SK-N-SH treated with all-trans-retinoic acid at 6 μM for 48 hours (cell line): ENCODE measurements at regions not wholly inside any gene's neighbourhood (a gene's known extent, or its start where the extent isn't known, plus 50 kb on each side); places are given as distances from the start of the nearest gene placed in this dataset.

Experiments used
- ARNTL ChIP-seq: fragments of 450-650 bp; formaldehyde crosslinking; IDR thresholded peaks from 2 replicates; pipeline ENCODE4 v1.5.0; 2020; ENCODE audit warnings: low read depth, mild to moderate bottlenecking, moderate library complexity, borderline replicate concordance
- GLIS3 ChIP-seq: fragments of 250-450 bp; sonication (Bioruptor Pico); IDR thresholded peaks from 2 replicates; pipeline ENCODE4 v1.5.0; 2020; ENCODE audit warnings: mild to moderate bottlenecking, moderate library complexity
- TOX ChIP-seq: fragments of 250-450 bp; sonication (Bioruptor Pico); IDR thresholded peaks from 2 replicates; pipeline ENCODE4 v1.8.0; 2021; ENCODE audit warnings: mild to moderate bottlenecking, moderate library complexity, borderline replicate concordance
- TF ChIP-seq, protein P1 (sequence below): fragments of 250-450 bp; sonication (Bioruptor Pico); IDR thresholded peaks from 2 replicates; pipeline ENCODE4 v1.5.1; 2020; ENCODE audit warnings: low read depth, mild to moderate bottlenecking, moderate library complexity

DNA sequence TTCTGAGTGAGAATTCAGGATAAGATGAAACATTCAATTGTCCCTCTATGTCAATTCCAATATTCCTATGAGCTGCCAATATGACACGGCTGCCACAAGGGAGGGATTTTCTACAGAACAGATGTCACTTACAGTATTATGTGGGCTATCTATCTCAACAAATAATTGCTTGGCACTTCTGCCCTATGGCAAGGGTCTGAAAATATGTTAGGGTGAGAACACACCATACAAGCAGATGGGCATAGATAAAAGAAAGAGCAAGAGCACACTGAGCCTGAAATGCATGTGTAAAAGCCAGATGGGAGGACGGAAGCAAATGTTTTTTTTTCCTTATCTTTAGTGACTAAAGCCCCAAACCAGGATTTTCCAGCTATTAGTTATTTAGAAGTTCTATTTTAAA is 70.1 kb upstream of the TFEC start:
- TF ChIP-seq TOX (CRISPR knock-in tag) (no peak), ARNTL (CRISPR knock-in tag) (no peak), GLIS3 (CRISPR knock-in tag) (no peak)
- TF ChIP-seq, protein P1, sequence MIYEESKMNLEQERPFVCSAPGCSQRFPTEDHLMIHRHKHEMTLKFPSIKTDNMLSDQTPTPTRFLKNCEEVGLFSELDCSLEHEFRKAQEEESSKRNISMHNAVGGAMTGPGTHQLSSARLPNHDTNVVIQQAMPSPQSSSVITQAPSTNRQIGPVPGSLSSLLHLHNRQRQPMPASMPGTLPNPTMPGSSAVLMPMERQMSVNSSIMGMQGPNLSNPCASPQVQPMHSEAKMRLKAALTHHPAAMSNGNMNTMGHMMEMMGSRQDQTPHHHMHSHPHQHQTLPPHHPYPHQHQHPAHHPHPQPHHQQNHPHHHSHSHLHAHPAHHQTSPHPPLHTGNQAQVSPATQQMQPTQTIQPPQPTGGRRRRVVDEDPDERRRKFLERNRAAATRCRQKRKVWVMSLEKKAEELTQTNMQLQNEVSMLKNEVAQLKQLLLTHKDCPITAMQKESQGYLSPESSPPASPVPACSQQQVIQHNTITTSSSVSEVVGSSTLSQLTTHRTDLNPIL (CRISPR knock-in tag): no peak
